ENCODE measurements at regions not wholly inside any gene's neighbourhood (a gene's known extent, or its start where the extent isn't known, plus 50 kb on each side); places are given as distances from the start of the nearest gene placed in this dataset.

GRCh38 chr16:87209808-87210512, 107.2 kb downstream of the C16orf95 start:
- intact Hi-C loops (cut with DNase I; ENCODE audit: low total_unique reads), result no loop called here
- DNase-seq (ENCODE audit: low spot score in 2 of 2), result no peak
- no peaks in the 10 kb centered on the region for H3K9me3 ChIP-seq
- no peak overlapping the region for H3K4me3 ChIP-seq
- H3K27me3 ChIP-seq, result no peaks in the 10 kb centered on the region
- TF ChIP-seq CTCF (IDR thresholded peaks at IDR 0.05) (no peak), POLR2A (IDR thresholded peaks at IDR 0.05) (no peak), POLR2AphosphoS5 (IDR thresholded peaks at IDR 0.05) (no peak)
- no peaks in the 10 kb centered on the region for H3K36me3 ChIP-seq
- no peak overlapping the region for H3K27ac ChIP-seq
- no peaks in the 10 kb centered on the region for H3K4me1 ChIP-seq

- no peak overlapping the region for H3K27ac ChIP-seq
- H3K9me3 ChIP-seq, result no peaks in the 10 kb centered on the region
Observed at GRCh38 chr16:87210894-87211293, 106.3 kb downstream of the C16orf95 start.

GRCh38 chr16:87212026-87212425, 105.2 kb downstream of the C16orf95 start:
- no peak for DNase-seq (ENCODE audit: low spot score in 2 of 2)
- TF ChIP-seq POLR2A (IDR thresholded peaks at IDR 0.05) (no peak), POLR2AphosphoS5 (IDR thresholded peaks at IDR 0.05) (no peak), CTCF (IDR thresholded peaks at IDR 0.05) (no peak)
- no peaks in the 10 kb centered on the region for H3K36me3 ChIP-seq
- H3K27ac ChIP-seq, result no peak overlapping the region
- H3K9me3 ChIP-seq, result no peaks in the 10 kb centered on the region
- H3K4me3 ChIP-seq, result no peak overlapping the region
- H3K4me1 ChIP-seq, result no peaks in the 10 kb centered on the region
- no peaks in the 10 kb centered on the region for H3K27me3 ChIP-seq
- intact Hi-C loops (cut with DNase I; ENCODE audit: low total_unique reads), result no loop called here

More at GRCh38 chr16:87210894-87211293, 106.3 kb downstream of the C16orf95 start:
- TF ChIP-seq CTCF (IDR thresholded peaks at IDR 0.05) (no peak), POLR2A (IDR thresholded peaks at IDR 0.05) (no peak), POLR2AphosphoS5 (IDR thresholded peaks at IDR 0.05) (no peak)
- DNase-seq (ENCODE audit: low spot score in 2 of 2), result no peak
- H3K27me3 ChIP-seq, result no peaks in the 10 kb centered on the region
- H3K4me1 ChIP-seq, result no peaks in the 10 kb centered on the region
- no peaks in the 10 kb centered on the region for H3K36me3 ChIP-seq
- intact Hi-C loops (cut with DNase I; ENCODE audit: low total_unique reads), result no loop called here
- no peak overlapping the region for H3K4me3 ChIP-seq

- TF ChIP-seq POLR2AphosphoS5 (IDR thresholded peaks at IDR 0.05) (no peak), CTCF (IDR thresholded peaks at IDR 0.05) (no peak), POLR2A (IDR thresholded peaks at IDR 0.05) (no peak)
- H3K36me3 ChIP-seq, result no peaks in the 10 kb centered on the region
- H3K27me3 ChIP-seq, result no peaks in the 10 kb centered on the region
- no peak overlapping the region for H3K4me3 ChIP-seq
- H3K27ac ChIP-seq, result no peak overlapping the region
- DNase-seq (ENCODE audit: low spot score in 2 of 2), result no peak
- H3K4me1 ChIP-seq, result no peaks in the 10 kb centered on the region
- no peaks in the 10 kb centered on the region for H3K9me3 ChIP-seq
- intact Hi-C loops (cut with DNase I; ENCODE audit: low total_unique reads), result no loop called here
Observed at GRCh38 chr16:87213536-87213935, 103.7 kb downstream of the C16orf95 start.

- H3K27me3 ChIP-seq, result no peaks in the 10 kb centered on the region
- TF ChIP-seq CTCF (IDR thresholded peaks at IDR 0.05) (no peak), POLR2AphosphoS5 (IDR thresholded peaks at IDR 0.05) (no peak), POLR2A (IDR thresholded peaks at IDR 0.05) (no peak)
- no peak for DNase-seq (ENCODE audit: low spot score in 2 of 2)
- no peak overlapping the region for H3K27ac ChIP-seq
- intact Hi-C loops (cut with DNase I; ENCODE audit: low total_unique reads), result no loop called here
- no peaks in the 10 kb centered on the region for H3K36me3 ChIP-seq
- no peaks in the 10 kb centered on the region for H3K9me3 ChIP-seq
- no peak overlapping the region for H3K4me3 ChIP-seq
- H3K4me1 ChIP-seq, result no peaks in the 10 kb centered on the region
Observed at GRCh38 chr16:87216148-87216840, 100.9 kb downstream of the C16orf95 start.
